CD4-positive, alpha-beta T cell (primary cell): ENCODE measurements at regions not wholly inside any gene's neighbourhood (a gene's known extent, or its start where the extent isn't known, plus 50 kb on each side); places are given as distances from the start of the nearest gene placed in this dataset.

ENCODE experiments used
- ATAC-seq: fragments of 200-7000 bp; cut with Tn5 transposase; one replicate; pipeline ENCODE4 v1.10.0; 2022; ENCODE audit warnings: mild to moderate bottlenecking; ENCODE audit not compliant: poor library complexity
- CTCF ChIA-PET: fragments of 350-600 bp; sonication (Branson Sonifier 250); formaldehyde crosslinking; loops from one replicate; lab custom pipeline; 2021; ENCODE audit warnings: antibody characterized with exemption, inconsistent platforms; lab: Charles Lee
- POLR2A ChIA-PET: fragments of 350-600 bp; sonication (Branson Sonifier 250); formaldehyde crosslinking; loops from one replicate; lab custom pipeline; 2021; ENCODE audit warnings: antibody characterized with exemption, inconsistent platforms; lab: Charles Lee
- DNase-seq, 14 experiments: peaks; one replicate each; pipeline ENCODE4 v3.0.0-alpha.2; 2013 to 2020; ENCODE audit warnings: mixed read lengths in 2 of 14
- H3K27ac ChIP-seq, 2 donors: one replicate each; pipeline versions ENCODE4 v1.5.1 to v1.7.0; 2013; ENCODE audit warnings: low read length in 2 of 2, low read depth in 1 of 2, mild to moderate bottlenecking in 1 of 2
- H3K27me3 ChIP-seq, 2 experiments: 1 replicate in 1 of 2; 2 replicates in 1 of 2; pipeline versions ENCODE4 v1.6.1 to v1.7.0; 2013; ENCODE audit warnings: low read length in 2 of 2, control low read depth in 1 of 2, mild to moderate bottlenecking in 1 of 2, moderate library complexity in 1 of 2; ENCODE audit not compliant: insufficient read depth in 2 of 2, control insufficient read depth in 1 of 2
- H3K36me3 ChIP-seq: one replicate; pipeline ENCODE4 v1.6.1; 2013; ENCODE audit warnings: low read length, control low read depth; ENCODE audit not compliant: insufficient read depth
- H3K4me1 ChIP-seq: one replicate; pipeline ENCODE4 v1.6.1; 2013; ENCODE audit warnings: low read length, control low read depth; ENCODE audit not compliant: insufficient read depth
- H3K4me3 ChIP-seq: one replicate; pipeline ENCODE4 v1.5.1; 2013; ENCODE audit warnings: mild to moderate bottlenecking, low read length, moderate library complexity
- H3K9me3 ChIP-seq, 2 experiments: 1 replicate in 1 of 2; 2 replicates in 1 of 2; pipeline versions ENCODE4 v1.6.1 to v1.7.0; 2013; ENCODE audit warnings: low read length in 2 of 2, mild to moderate bottlenecking in 2 of 2, control low read depth in 1 of 2, moderate library complexity in 1 of 2; ENCODE audit not compliant: control insufficient read depth in 1 of 2, insufficient read depth in 1 of 2
- H3K27ac Mint-ChIP-seq: one replicate; pipeline ENCODE4 v1.8.0; 2020; ENCODE audit warnings: mixed read lengths
- H3K27me3 Mint-ChIP-seq: one replicate; pipeline ENCODE4 v1.8.0; 2021; ENCODE audit warnings: mixed read lengths
- H3K36me3 Mint-ChIP-seq: one replicate; pipeline ENCODE4 v1.8.0; 2021; ENCODE audit warnings: low read depth, mixed read lengths
- H3K4me1 Mint-ChIP-seq: one replicate; pipeline ENCODE4 v1.8.0; 2021; ENCODE audit warnings: low read depth, mixed read lengths
- H3K4me3 Mint-ChIP-seq: one replicate; pipeline ENCODE4 v1.8.0; 2020; ENCODE audit warnings: mild to moderate bottlenecking, mixed read lengths
- H3K9me3 Mint-ChIP-seq: one replicate; pipeline ENCODE4 v1.8.0; 2020; ENCODE audit warnings: mixed read lengths
- intact Hi-C, 2 experiments: fragments of 100-400 bp; cut with DNase I in 1 of 2; cut with micrococcal nuclease in 1 of 2; formaldehyde crosslinking; loops; one replicate each; pipeline versions ENCODE4 v1.15.1 to v1.9.0; 2023 to 2025; cut with DNase I, micrococcal nuclease
- TF ChIP-seq, protein P1 (sequence below): fragments of 200-600 bp; IDR thresholded peaks from one replicate; pipeline ENCODE4 v1.8.0; 2022; ENCODE audit warnings: antibody characterized with exemption, mild to moderate bottlenecking

GRCh38 chr21:34313116-34313515, 50.7 kb upstream of the KCNE2 start:
- Mint-ChIP-seq H3K36me3 (no peaks in the 10 kb centered on the region), H3K27me3 (peaks cover 16% of the 10 kb centered on the region), H3K9me3 (no peaks in the 10 kb centered on the region), H3K4me1 (no peaks in the 10 kb centered on the region), H3K4me3 (no peak overlapping the region), H3K27ac (no peak overlapping the region)
- no peak overlapping the region for H3K27ac ChIP-seq
- intact Hi-C loops: loop anchor here in 1 of 2 experiments (10.0 kb wide), 1 partner anchor 58 kb away; no protein-coding TSS in a partner anchor
- TF ChIP-seq, protein P1, sequence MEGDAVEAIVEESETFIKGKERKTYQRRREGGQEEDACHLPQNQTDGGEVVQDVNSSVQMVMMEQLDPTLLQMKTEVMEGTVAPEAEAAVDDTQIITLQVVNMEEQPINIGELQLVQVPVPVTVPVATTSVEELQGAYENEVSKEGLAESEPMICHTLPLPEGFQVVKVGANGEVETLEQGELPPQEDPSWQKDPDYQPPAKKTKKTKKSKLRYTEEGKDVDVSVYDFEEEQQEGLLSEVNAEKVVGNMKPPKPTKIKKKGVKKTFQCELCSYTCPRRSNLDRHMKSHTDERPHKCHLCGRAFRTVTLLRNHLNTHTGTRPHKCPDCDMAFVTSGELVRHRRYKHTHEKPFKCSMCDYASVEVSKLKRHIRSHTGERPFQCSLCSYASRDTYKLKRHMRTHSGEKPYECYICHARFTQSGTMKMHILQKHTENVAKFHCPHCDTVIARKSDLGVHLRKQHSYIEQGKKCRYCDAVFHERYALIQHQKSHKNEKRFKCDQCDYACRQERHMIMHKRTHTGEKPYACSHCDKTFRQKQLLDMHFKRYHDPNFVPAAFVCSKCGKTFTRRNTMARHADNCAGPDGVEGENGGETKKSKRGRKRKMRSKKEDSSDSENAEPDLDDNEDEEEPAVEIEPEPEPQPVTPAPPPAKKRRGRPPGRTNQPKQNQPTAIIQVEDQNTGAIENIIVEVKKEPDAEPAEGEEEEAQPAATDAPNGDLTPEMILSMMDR: no peak
- no peak overlapping the region for H3K4me3 ChIP-seq
- H3K36me3 ChIP-seq: no peaks in the 10 kb centered on the region
- no peaks in the 10 kb centered on the region for H3K4me1 ChIP-seq
- no peaks in the 10 kb centered on the region for H3K27me3 ChIP-seq
- ATAC-seq (no peak), DNase-seq (no peak)
- POLR2A ChIA-PET: no interaction called here
- H3K9me3 ChIP-seq: no peaks in the 10 kb centered on the region
- CTCF ChIA-PET: no interaction called here
